ENCODE measurements at regions not wholly inside any gene's neighbourhood (a gene's known extent, or its start where the extent isn't known, plus 50 kb on each side); places are given as distances from the start of the nearest gene placed in this dataset.

- Histone ChIP-seq H3K27ac (ENCODE audit: low read depth, low read length) (no peak overlapping the region), H4K8ac (ENCODE audit: low read depth, low read length) (no peak overlapping the region), H4K5ac (ENCODE audit: low read length) (no peak overlapping the region), H3K4me1 (ENCODE audit: control insufficient read depth, low read depth, low read length) (peaks cover 6% of the 10 kb centered on the region), H2AK5ac (ENCODE audit: low read length) (no peak overlapping the region), H3K4me2 (ENCODE audit: low read length) (no peak overlapping the region), H3K56ac (ENCODE audit: low read length) (no peak overlapping the region), H2BK120ac (ENCODE audit: low read depth, low read length) (no peak overlapping the region), H2BK15ac (replicated peaks; ENCODE audit: low read depth) (no peak overlapping the region), H3K9ac (ENCODE audit: low read length) (no peak overlapping the region), H3K27me3 (ENCODE audit: insufficient read depth, low read length, poor library complexity) (no peaks in the 10 kb centered on the region), H3K36me3 (ENCODE audit: control insufficient read depth, insufficient read depth, low read length) (no peaks in the 10 kb centered on the region), H3K23ac (ENCODE audit: low read length) (no peak overlapping the region), H3K79me2 (ENCODE audit: control insufficient read depth, insufficient read depth, low read length) (no peaks in the 10 kb centered on the region), H3K79me1 (ENCODE audit: low read length) (no peaks in the 10 kb centered on the region), H3K4me3 (ENCODE audit: low read length) (no peak overlapping the region), H3K18ac (ENCODE audit: low read length) (no peak overlapping the region), H3K4ac (ENCODE audit: low read depth, low read length) (no peak overlapping the region), H2BK5ac (ENCODE audit: low read length) (no peak overlapping the region)
- no CpG with 5 or more reads among the region's 3 CpGs for whole genome bisulfite sequencing (ENCODE audit: extremely low coverage, insufficient coverage, low lambda C conversion rate)
- no peak for DNase-seq
These were observed 57.6 kb upstream of the KCNG1 start for GRCh38 chr20:51080516-51080915.

GRCh38 chr20:51079488-51079887 is 56.6 kb upstream of the KCNG1 start:
- Histone ChIP-seq H3K36me3 (ENCODE audit: control insufficient read depth, insufficient read depth, low read length) (no peaks in the 10 kb centered on the region), H3K18ac (ENCODE audit: low read length) (no peak overlapping the region), H3K56ac (ENCODE audit: low read length) (no peak overlapping the region), H3K79me1 (ENCODE audit: low read length) (no peaks in the 10 kb centered on the region), H2BK5ac (ENCODE audit: low read length) (no peak overlapping the region), H2AK5ac (ENCODE audit: low read length) (no peak overlapping the region), H3K79me2 (ENCODE audit: control insufficient read depth, insufficient read depth, low read length) (no peaks in the 10 kb centered on the region), H3K9ac (ENCODE audit: low read length) (no peak overlapping the region), H3K4me1 (ENCODE audit: control insufficient read depth, low read depth, low read length) (peaks cover 4% of the 10 kb centered on the region), H3K23ac (ENCODE audit: low read length) (no peak overlapping the region), H4K5ac (ENCODE audit: low read length) (no peak overlapping the region), H3K27ac (ENCODE audit: low read depth, low read length) (no peak overlapping the region), H4K8ac (ENCODE audit: low read depth, low read length) (no peak overlapping the region), H3K27me3 (ENCODE audit: insufficient read depth, low read length, poor library complexity) (no peaks in the 10 kb centered on the region), H2BK15ac (replicated peaks; ENCODE audit: low read depth) (no peak overlapping the region), H3K4ac (ENCODE audit: low read depth, low read length) (no peak overlapping the region), H3K4me3 (ENCODE audit: low read length) (no peak overlapping the region), H2BK120ac (ENCODE audit: low read depth, low read length) (no peak overlapping the region), H3K4me2 (ENCODE audit: low read length) (no peak overlapping the region)
- no peak for DNase-seq
- no CpG with 5 or more reads among the region's 2 CpGs for WGBS (ENCODE audit: extremely low coverage, insufficient coverage, low lambda C conversion rate)

DNA sequence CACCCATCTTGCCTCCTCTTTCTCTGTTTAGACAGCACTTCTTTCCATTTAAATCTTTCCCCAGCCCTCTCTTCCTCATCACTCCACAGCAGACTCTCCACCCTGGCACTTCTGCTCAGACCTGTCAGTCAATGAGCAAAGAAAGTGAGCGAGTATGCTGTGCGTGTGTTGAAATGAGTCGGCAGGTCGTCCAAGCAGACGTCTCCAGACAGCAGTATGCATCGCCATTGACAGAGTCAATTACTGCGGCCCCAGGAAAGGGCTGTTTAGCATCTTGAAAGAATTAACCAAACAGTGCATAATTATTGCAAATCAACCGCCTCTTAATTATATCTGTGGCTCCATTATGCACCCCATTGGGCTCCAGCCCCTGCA is 54.8 kb upstream of the KCNG1 start:
- no peak overlapping the region for H2BK15ac ChIP-seq (replicated peaks; ENCODE audit: low read depth)
- H3K27me3 ChIP-seq (ENCODE audit: insufficient read depth, low read length, poor library complexity), result no peaks in the 10 kb centered on the region
- no peaks in the 10 kb centered on the region for H3K79me2 ChIP-seq (ENCODE audit: control insufficient read depth, insufficient read depth, low read length)
- no peak overlapping the region for H3K4me2 ChIP-seq (ENCODE audit: low read length)
- no peak overlapping the region for H3K23ac ChIP-seq (ENCODE audit: low read length)
- H4K5ac ChIP-seq (ENCODE audit: low read length), result no peak overlapping the region
- H2BK5ac ChIP-seq (ENCODE audit: low read length), result no peak overlapping the region
- H4K8ac ChIP-seq (ENCODE audit: low read depth, low read length), result no peak overlapping the region
- DNase-seq, result no peak
- peaks cover 4% of the 10 kb centered on the region for H3K4me1 ChIP-seq (ENCODE audit: control insufficient read depth, low read depth, low read length)
- no peak overlapping the region for H3K56ac ChIP-seq (ENCODE audit: low read length)
- H2AK5ac ChIP-seq (ENCODE audit: low read length), result no peak overlapping the region
- H3K79me1 ChIP-seq (ENCODE audit: low read length), result no peaks in the 10 kb centered on the region
- no peak overlapping the region for H3K27ac ChIP-seq (ENCODE audit: low read depth, low read length)
- H3K9ac ChIP-seq (ENCODE audit: low read length), result no peak overlapping the region
- H2BK120ac ChIP-seq (ENCODE audit: low read depth, low read length), result no peak overlapping the region
- WGBS (ENCODE audit: extremely low coverage, insufficient coverage, low lambda C conversion rate), result no CpG with 5 or more reads among the region's 8 CpGs
- no peak overlapping the region for H3K18ac ChIP-seq (ENCODE audit: low read length)
- H3K4ac ChIP-seq (ENCODE audit: low read depth, low read length), result no peak overlapping the region
- H3K4me3 ChIP-seq (ENCODE audit: low read length), result no peak overlapping the region
- no peaks in the 10 kb centered on the region for H3K36me3 ChIP-seq (ENCODE audit: control insufficient read depth, insufficient read depth, low read length)

- no peak overlapping the region for H2AK5ac ChIP-seq (ENCODE audit: low read length)
- peaks cover 4% of the 10 kb centered on the region for H3K4me1 ChIP-seq (ENCODE audit: control insufficient read depth, low read depth, low read length)
- no peak overlapping the region for H4K8ac ChIP-seq (ENCODE audit: low read depth, low read length)
- H3K4me2 ChIP-seq (ENCODE audit: low read length), result no peak overlapping the region
- no CpG with 5 or more reads among the region's 11 CpGs for WGBS (ENCODE audit: extremely low coverage, insufficient coverage, low lambda C conversion rate)
- H3K4me3 ChIP-seq (ENCODE audit: low read length), result no peak overlapping the region
- H3K4ac ChIP-seq (ENCODE audit: low read depth, low read length), result no peak overlapping the region
- no peak overlapping the region for H3K23ac ChIP-seq (ENCODE audit: low read length)
- no peak overlapping the region for H3K18ac ChIP-seq (ENCODE audit: low read length)
- no peak overlapping the region for H2BK120ac ChIP-seq (ENCODE audit: low read depth, low read length)
- H4K5ac ChIP-seq (ENCODE audit: low read length), result no peak overlapping the region
- no peak overlapping the region for H3K56ac ChIP-seq (ENCODE audit: low read length)
- H3K79me2 ChIP-seq (ENCODE audit: control insufficient read depth, insufficient read depth, low read length), result no peaks in the 10 kb centered on the region
- no peak overlapping the region for H2BK5ac ChIP-seq (ENCODE audit: low read length)
- no peak for DNase-seq
- no peak overlapping the region for H3K9ac ChIP-seq (ENCODE audit: low read length)
- no peaks in the 10 kb centered on the region for H3K79me1 ChIP-seq (ENCODE audit: low read length)
- H3K27me3 ChIP-seq (ENCODE audit: insufficient read depth, low read length, poor library complexity), result no peaks in the 10 kb centered on the region
- H3K27ac ChIP-seq (ENCODE audit: low read depth, low read length), result no peak overlapping the region
- no peaks in the 10 kb centered on the region for H3K36me3 ChIP-seq (ENCODE audit: control insufficient read depth, insufficient read depth, low read length)
- H2BK15ac ChIP-seq (replicated peaks; ENCODE audit: low read depth), result no peak overlapping the region
These were observed 54.1 kb upstream of the KCNG1 start for GRCh38 chr20:51076786-51077685.

- Histone ChIP-seq H3K23ac (ENCODE audit: low read length) (no peak overlapping the region), H3K4ac (ENCODE audit: low read depth, low read length) (no peak overlapping the region), H3K36me3 (ENCODE audit: control insufficient read depth, insufficient read depth, low read length) (no peaks in the 10 kb centered on the region), H2AK5ac (ENCODE audit: low read length) (no peak overlapping the region), H3K27me3 (ENCODE audit: insufficient read depth, low read length, poor library complexity) (no peaks in the 10 kb centered on the region), H4K8ac (ENCODE audit: low read depth, low read length) (no peak overlapping the region), H2BK120ac (ENCODE audit: low read depth, low read length) (no peak overlapping the region), H3K56ac (ENCODE audit: low read length) (no peak overlapping the region), H4K5ac (ENCODE audit: low read length) (no peak overlapping the region), H3K4me2 (ENCODE audit: low read length) (no peak overlapping the region), H3K4me3 (ENCODE audit: low read length) (no peak overlapping the region), H3K4me1 (ENCODE audit: control insufficient read depth, low read depth, low read length) (peaks cover 4% of the 10 kb centered on the region), H3K79me2 (ENCODE audit: control insufficient read depth, insufficient read depth, low read length) (no peaks in the 10 kb centered on the region), H2BK15ac (replicated peaks; ENCODE audit: low read depth) (no peak overlapping the region), H2BK5ac (ENCODE audit: low read length) (no peak overlapping the region), H3K27ac (ENCODE audit: low read depth, low read length) (no peak overlapping the region), H3K79me1 (ENCODE audit: low read length) (no peaks in the 10 kb centered on the region), H3K18ac (ENCODE audit: low read length) (no peak overlapping the region), H3K9ac (ENCODE audit: low read length) (no peak overlapping the region)
- no CpG with 5 or more reads among the region's 1 CpG for WGBS (ENCODE audit: extremely low coverage, insufficient coverage, low lambda C conversion rate)
- no peak for DNase-seq
These were observed 51.2 kb upstream of the KCNG1 start for GRCh38 chr20:51074062-51074461.
